Heart right ventricle (tissue), 16 donors: ENCODE measurements at regions not wholly inside any gene's neighbourhood (a gene's known extent, or its start where the extent isn't known, plus 50 kb on each side); places are given as distances from the start of the nearest gene placed in this dataset.

ENCODE experiments used
- ATAC-seq, 8 donors: fragments of 200-7000 bp; cut with Tn5 transposase; one replicate each; pipeline ENCODE4 v1.9.1; 2020; ENCODE audit warnings: mild to moderate bottlenecking in 8 of 8, moderate library complexity in 8 of 8, moderate number of reproducible peaks in 1 of 8
- DNase-seq, 2 donors: peaks; one replicate each; pipeline ENCODE4 v3.0.0-alpha.2; 2020
- H3K27ac ChIP-seq, 10 donors: fragments of 200-600 bp; sonication (generic) in 2 of 10; one replicate each; pipeline versions ENCODE4 v1.5.0 to v1.8.0; 2020 to 2022; ENCODE audit warnings: mild to moderate bottlenecking in 3 of 10
- H3K27me3 ChIP-seq, 7 donors: fragments of 200-600 bp; one replicate each; pipeline ENCODE4 v1.8.0; 2021 to 2022; ENCODE audit warnings: mild to moderate bottlenecking in 2 of 7
- H3K36me3 ChIP-seq, 9 donors: fragments of 200-600 bp; sonication (generic) in 1 of 9; one replicate each; pipeline versions ENCODE4 v1.5.0 to v1.8.0; 2020 to 2022; ENCODE audit warnings: mild to moderate bottlenecking in 2 of 9
- H3K4me1 ChIP-seq, 9 donors: fragments of 200-600 bp; sonication (generic) in 1 of 9; one replicate each; pipeline versions ENCODE4 v1.5.0 to v1.8.0; 2020 to 2022; ENCODE audit warnings: mild to moderate bottlenecking in 4 of 9
- H3K4me3 ChIP-seq, 10 donors: fragments of 200-600 bp; sonication (generic) in 2 of 10; one replicate each; pipeline versions ENCODE4 v1.5.0 to v1.8.0; 2020 to 2022; ENCODE audit warnings: mild to moderate bottlenecking in 7 of 10, moderate library complexity in 2 of 10
- H3K9me3 ChIP-seq, 11 donors: fragments of 200-600 bp in 10 of 11; sonication (generic) in 2 of 11; one replicate each; pipeline versions ENCODE4 v1.5.0 to v1.8.0; 2013 to 2022; ENCODE audit warnings: mild to moderate bottlenecking in 2 of 11, control low read depth in 1 of 11, moderate library complexity in 1 of 11
- CTCF ChIP-seq, 9 donors: fragments of 200-600 bp; sonication (generic) in 2 of 9; IDR thresholded peaks; one replicate each; pipeline versions ENCODE4 v1.5.0 to v1.8.0; 2021 to 2022; ENCODE audit warnings: antibody characterized with exemption in 9 of 9, mild to moderate bottlenecking in 5 of 9, moderate library complexity in 1 of 9
- WGBS, 2 donors: extraction: QIAGEN DNeasy Blood & Tissue Kit; methylation state at CpG; one replicate each; pipeline ENCODE4 v1.1.7; 2013; ENCODE audit warnings: inconsistent platforms in 1 of 2; 5-methylcytosine and 5-hydroxymethylcytosine counted together
- intact Hi-C, 10 donors: fragments of 100-400 bp; cut with DNase I; formaldehyde crosslinking; loops; one replicate each; pipeline versions ENCODE4 v1.11.1 to v1.14.2; 2022
- donor health status: Arrhythmogenic right ventricular cardiomyopathy.
- donor health status: ischemic (EF 13 %, LVEDD 7.1; RV severe dilation, severe dysfunction).
- donor health status: healthy with polysubstance abuse.
- donor health status: DM: no; HTN: yes; CAD: no.
- donor health status: DM: no; HTN: no; CAD: no.
- donor health status: ischemic (EF 25% LVEDD 6.9; RV normal size, moderate dysfunction).
- donor health status: ischemic (EF 25% LVEDD 5.7; RV mildly dilated, moderate dysfunction).
- donor health status: healthy.
- donor health status: DM: yes; HTN: yes; CAD: no.
- donor health status: Ischemic cardiomyopathy.
- donor health status: ischemic (EF 35%, LVEDD 5.7; RV mildly dilated, moderate dysfunction).
- donor health status: nonischemic (EF 11% LVEDD 7.7; RV severe dilation, severe dysfunction).
- donor health status: DM: yes; HTN: yes; CAD: no.
- donor health status: PGD.
- donor health status: ischemic (EF 29% LVEDD 5.4; RV normal size, mild dysfunction).
- donor health status: nonischemic (EF 23%, LVEDD 6.1; RV moderate dilation, normal function).

GRCh38 chr2:75790814-75791467 lies 80.2 kb upstream of the GCFC2 start:
- no peaks in the 10 kb centered on the region for H3K9me3 ChIP-seq
- ATAC-seq, result no peak
- peaks cover 0 to 4% (median 0%) of the 10 kb centered on the region in 7 donors for H3K27me3 ChIP-seq
- WGBS, 2 donors, result 90 to 92% methylated on average over 1 of the region's 1 CpG
- no peak for TF ChIP-seq CTCF (IDR thresholded peaks at IDR 0.05)
- H3K36me3 ChIP-seq, result no peaks in the 10 kb centered on the region
- no peak for DNase-seq
- intact Hi-C loops, result no loop called here
- H3K4me1 ChIP-seq, result no peaks in the 10 kb centered on the region
- H3K4me3 ChIP-seq, result no peak overlapping the region
- no peak overlapping the region for H3K27ac ChIP-seq

DNA sequence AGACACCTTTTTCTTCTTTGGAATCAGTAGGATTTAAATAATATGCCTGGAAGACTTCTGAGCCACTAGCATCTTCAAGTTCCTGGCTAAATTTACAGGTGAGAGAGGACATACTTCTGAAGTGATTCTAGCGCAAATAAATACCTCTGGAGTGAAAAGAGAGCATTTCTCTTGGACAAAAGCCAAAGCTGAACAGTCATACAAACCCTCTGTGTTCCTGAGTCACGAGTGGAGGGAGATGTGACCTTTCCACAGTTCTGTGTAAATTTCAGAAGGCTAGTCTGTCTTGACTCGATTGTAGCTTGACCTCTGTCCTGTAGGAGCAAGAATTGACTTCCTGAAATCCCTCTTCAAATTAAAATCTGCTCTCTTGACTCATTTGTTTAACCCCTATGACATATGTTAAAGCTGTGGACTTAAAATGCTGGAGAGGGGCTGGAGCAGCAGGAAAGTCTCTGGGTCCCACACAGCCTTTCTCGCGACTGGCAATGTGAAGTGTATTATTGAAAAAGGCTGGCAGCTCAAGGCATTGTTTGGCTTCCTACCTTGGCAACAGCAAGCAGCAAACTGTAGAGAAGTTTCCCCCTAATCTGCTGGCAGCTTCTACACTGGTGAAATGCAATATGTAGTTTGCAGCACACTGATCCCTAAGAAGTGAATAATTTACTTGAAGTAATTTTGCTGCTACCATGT lies 79.6 kb upstream of the GCFC2 start:
- no peaks in the 10 kb centered on the region for H3K36me3 ChIP-seq
- intact Hi-C loops, result no loop called here
- no peak for TF ChIP-seq CTCF (IDR thresholded peaks at IDR 0.05)

GRCh38 chr2:75788902-75789301 lies 78.2 kb upstream of the GCFC2 start:
- Histone ChIP-seq H3K4me1 (no peaks in the 10 kb centered on the region), H3K9me3 (no peaks in the 10 kb centered on the region), H3K36me3 (no peaks in the 10 kb centered on the region), H3K27me3 (peaks cover 0 to 5% (median 0%) of the 10 kb centered on the region in 7 donors), H3K4me3 (no peak overlapping the region), H3K27ac (no peak overlapping the region)
- WGBS, 2 donors, result 90 to 91% methylated on average over 1 of the region's 1 CpG
- ATAC-seq, result no peak
- DNase-seq, result no peak
- no peak for TF ChIP-seq CTCF (IDR thresholded peaks at IDR 0.05)
- intact Hi-C loops, result loop anchor here in 4 of 10 donors (5.0 to 10.0 kb wide), 4 partner anchors 406 to 816 kb away; no protein-coding TSS in a partner anchor

More for the DNA sequence above, 79.6 kb upstream of the GCFC2 start:
- H3K27me3 ChIP-seq, result peaks cover 0 to 4% (median 0%) of the 10 kb centered on the region in 7 donors
- WGBS, 2 donors, result 29 to 39% methylated on average over 5 of the region's 5 CpGs
- DNase-seq (no peak), ATAC-seq (peak in 1 of 8 donors; percentile 51)
- H3K9me3 ChIP-seq, result no peaks in the 10 kb centered on the region
- H3K4me3 ChIP-seq, result no peak overlapping the region
- no peak overlapping the region for H3K27ac ChIP-seq
- no peaks in the 10 kb centered on the region for H3K4me1 ChIP-seq

GRCh38 chr2:75788154-75788553 lies 77.4 kb upstream of the GCFC2 start:
- Histone ChIP-seq H3K4me1 (no peaks in the 10 kb centered on the region), H3K27me3 (peaks cover 0 to 9% (median 0%) of the 10 kb centered on the region in 7 donors), H3K36me3 (no peaks in the 10 kb centered on the region), H3K9me3 (no peaks in the 10 kb centered on the region), H3K4me3 (no peak overlapping the region), H3K27ac (no peak overlapping the region)
- no peak for TF ChIP-seq CTCF (IDR thresholded peaks at IDR 0.05)
- intact Hi-C loops, result loop anchor here in 4 of 10 donors (5.0 to 10.0 kb wide), 4 partner anchors 407 to 817 kb away; no protein-coding TSS in a partner anchor
- WGBS, 2 donors, result 67 to 74% methylated on average over 4 of the region's 4 CpGs
- DNase-seq (no peak), ATAC-seq (no peak)
